Loucy (cell line): ENCODE measurements at regions not wholly inside any gene's neighbourhood (a gene's known extent, or its start where the extent isn't known, plus 50 kb on each side); places are given as distances from the start of the nearest gene placed in this dataset.

Source experiments
- CTCF ChIP-seq: fragments of 200-600 bp; sonication (generic); conservative IDR thresholded peaks from 2 replicates; pipeline ENCODE4 v1.5.1; 2014; ENCODE audit warnings: mild to moderate bottlenecking, antibody characterized with exemption, low read length
- EZH2phosphoT487 ChIP-seq: fragments of 200-600 bp; IDR thresholded peaks from 2 replicates; pipeline ENCODE4 v1.6.1; 2018; ENCODE audit warnings: antibody characterized with exemption, mild to moderate bottlenecking, moderate library complexity, borderline replicate concordance

DNA sequence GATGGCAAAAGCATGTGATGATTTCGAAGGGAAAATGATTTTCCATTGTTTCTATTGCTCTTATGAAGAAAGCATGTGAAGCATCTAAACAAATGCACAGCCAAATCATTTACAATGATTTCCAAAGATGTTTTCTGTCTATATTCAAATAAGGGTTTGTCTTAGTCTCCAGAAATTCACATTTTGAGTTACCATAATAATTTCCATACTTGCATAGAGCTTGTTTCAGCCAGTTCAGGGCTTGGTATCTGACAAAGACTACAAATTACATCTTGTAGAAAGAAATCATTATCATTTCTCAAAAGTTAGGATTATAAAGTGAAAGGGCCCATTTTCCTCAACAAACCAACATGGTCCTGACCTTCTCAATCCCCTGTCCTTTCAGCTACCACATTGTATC lies 74.4 kb upstream of the PLEKHG1 start:
- TF ChIP-seq CTCF (no peak), EZH2phosphoT487 (no peak)
